Osteoblast (primary cell): ENCODE measurements at regions not wholly inside any gene's neighbourhood (a gene's known extent, or its start where the extent isn't known, plus 50 kb on each side); places are given as distances from the start of the nearest gene placed in this dataset.
"Not testable (repeated sequence)": the region's sequence is repeated elsewhere in the genome, so short reads cannot be mapped to it uniquely, and the experiment has no call there.

ENCODE experiments used
- DNase-seq: peaks from one replicate; pipeline ENCODE4 v3.0.0; 2011; ENCODE audit warnings: low spot score, mixed read lengths; ENCODE audit not compliant: insufficient read length; ENCODE audit errors: missing footprints
- H2AFZ ChIP-seq: 2 replicates; pipeline ENCODE4 v1.6.0; 2011; ENCODE audit warnings: mild to moderate bottlenecking, low read length
- H3K27ac ChIP-seq: 2 replicates; pipeline ENCODE4 v1.5.1; 2011; ENCODE audit warnings: mild to moderate bottlenecking, low read depth, low read length, moderate library complexity
- H3K27me3 ChIP-seq: 2 replicates; pipeline ENCODE4 v1.6.0; 2012; ENCODE audit warnings: mild to moderate bottlenecking, control low read depth, inconsistent platforms, low read length, moderate library complexity; ENCODE audit not compliant: insufficient read depth
- H3K36me3 ChIP-seq: 2 replicates; pipeline ENCODE4 v1.5.1; 2011; ENCODE audit warnings: mild to moderate bottlenecking, low read length, control low read depth, moderate library complexity; ENCODE audit not compliant: insufficient read depth
- H3K4me1 ChIP-seq: 2 replicates; pipeline ENCODE4 v1.5.1; 2011; ENCODE audit warnings: mild to moderate bottlenecking, low read length, control low read depth, moderate library complexity; ENCODE audit not compliant: insufficient read depth
- H3K4me2 ChIP-seq: 2 replicates; pipeline ENCODE4 v1.6.0; 2011; ENCODE audit warnings: mild to moderate bottlenecking, low read length; ENCODE audit not compliant: insufficient read depth
- H3K4me3 ChIP-seq: fragments of 200-600 bp; sonication (generic); 3 replicates; pipeline ENCODE4 v1.5.1; 2012; ENCODE audit warnings: mild to moderate bottlenecking, low read length, inconsistent platforms; ENCODE audit not compliant: insufficient read depth
- H3K79me2 ChIP-seq: 2 replicates; pipeline ENCODE4 v1.6.0; 2012; ENCODE audit warnings: mild to moderate bottlenecking, low read length, control low read depth, inconsistent platforms; ENCODE audit not compliant: insufficient read depth
- H3K9me3 ChIP-seq: 2 replicates; pipeline ENCODE4 v1.5.1; 2011; ENCODE audit warnings: low read depth, low read length, control low read depth
- H4K20me1 ChIP-seq: 2 replicates; pipeline ENCODE4 v1.6.0; 2012; ENCODE audit warnings: mild to moderate bottlenecking, low read length, control low read depth; ENCODE audit not compliant: insufficient read depth
- CTCF ChIP-seq: IDR thresholded peaks from 2 replicates; pipeline ENCODE4 v1.5.1; 2011; ENCODE audit warnings: mild to moderate bottlenecking, low read depth, low read length, moderate library complexity; ENCODE audit errors: extremely low read depth

DNA sequence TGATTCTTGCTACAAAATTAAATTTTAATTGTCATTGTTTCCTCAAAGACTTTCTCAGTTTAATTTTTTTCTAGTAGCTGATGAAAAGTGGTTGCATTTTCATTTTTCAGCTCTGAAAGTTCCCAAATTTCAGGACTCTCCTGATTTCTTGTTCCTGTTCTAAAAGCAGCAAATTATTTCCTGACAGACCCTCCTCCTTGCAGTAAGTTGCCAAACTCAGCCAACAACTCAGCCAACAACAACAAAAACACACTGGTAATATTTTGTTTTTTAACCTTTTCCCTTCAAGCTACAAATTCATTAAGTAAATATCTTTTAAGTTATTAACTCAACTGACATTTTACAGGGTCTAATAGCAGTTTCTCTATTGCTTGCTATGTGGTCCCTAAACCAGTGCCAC is 487.8 kb upstream of the NUDT12 start:
- Histone ChIP-seq H3K79me2 (no peaks in the 10 kb centered on the region), H4K20me1 (no peaks in the 10 kb centered on the region), H3K4me1 (no peaks in the 10 kb centered on the region), H3K27ac (no peak overlapping the region), H3K36me3 (no peaks in the 10 kb centered on the region), H3K4me2 (no peak overlapping the region), H2AFZ (no peak overlapping the region), H3K27me3 (no peaks in the 10 kb centered on the region), H3K4me3 (no peak overlapping the region), H3K9me3 (no peaks in the 10 kb centered on the region)
- DNase-seq = no peak
- no peak for TF ChIP-seq CTCF

GRCh38 chr5:104049752-104050151 is 487.2 kb upstream of the NUDT12 start:
- Histone ChIP-seq H3K4me2 (no peak overlapping the region), H4K20me1 (no peaks in the 10 kb centered on the region), H3K36me3 (no peaks in the 10 kb centered on the region), H3K27me3 (no peaks in the 10 kb centered on the region), H3K4me1 (no peaks in the 10 kb centered on the region), H3K4me3 (no peak overlapping the region), H3K79me2 (no peaks in the 10 kb centered on the region), H3K9me3 (no peaks in the 10 kb centered on the region), H2AFZ (no peak overlapping the region), H3K27ac (no peak overlapping the region)
- DNase-seq = no peak
- no peak for TF ChIP-seq CTCF

- no peak for TF ChIP-seq CTCF
- Histone ChIP-seq H2AFZ (no peak overlapping the region), H3K27ac (no peak overlapping the region), H3K27me3 (no peaks in the 10 kb centered on the region), H3K4me2 (no peak overlapping the region), H3K4me1 (no peaks in the 10 kb centered on the region), H3K4me3 (no peak overlapping the region), H4K20me1 (no peaks in the 10 kb centered on the region), H3K36me3 (no peaks in the 10 kb centered on the region), H3K9me3 (no peaks in the 10 kb centered on the region), H3K79me2 (no peaks in the 10 kb centered on the region)
- DNase-seq = no peak
These were observed 485.6 kb upstream of the NUDT12 start for GRCh38 chr5:104048231-104048630.

GRCh38 chr5:104045987-104046386 is 483.4 kb upstream of the NUDT12 start:
- Histone ChIP-seq H3K79me2 (no peaks in the 10 kb centered on the region), H3K27ac (no peak overlapping the region), H4K20me1 (no peaks in the 10 kb centered on the region), H3K27me3 (no peaks in the 10 kb centered on the region), H2AFZ (no peak overlapping the region), H3K36me3 (no peaks in the 10 kb centered on the region), H3K4me2 (no peak overlapping the region), H3K9me3 (no peaks in the 10 kb centered on the region), H3K4me1 (no peaks in the 10 kb centered on the region), H3K4me3 (no peak overlapping the region)
- TF ChIP-seq CTCF = no peak
- DNase-seq = peak; percentile 6

DNA sequence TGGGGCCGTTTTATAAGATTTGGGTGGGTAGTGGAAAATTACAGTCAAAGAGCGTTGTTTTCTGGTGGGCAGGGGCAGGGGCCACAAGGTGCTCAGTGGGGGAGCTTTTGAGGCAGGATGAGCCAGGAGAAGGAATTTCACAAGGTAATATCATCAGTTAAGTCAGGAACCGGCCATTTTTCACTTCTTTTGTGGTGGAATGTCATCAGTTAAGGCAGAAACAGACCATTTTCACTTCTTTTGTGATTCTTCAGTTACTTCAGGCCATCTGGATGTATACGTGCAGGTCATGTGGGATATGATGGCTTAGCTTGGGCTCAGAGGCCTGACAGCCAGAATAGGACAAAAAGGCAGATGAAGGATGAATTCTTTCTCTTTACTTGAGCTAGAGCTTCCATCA is 477.3 kb upstream of the NUDT12 start:
- not testable (repeated sequence) for H3K4me2 ChIP-seq, H3K27me3 ChIP-seq, DNase-seq, H3K4me3 ChIP-seq, H4K20me1 ChIP-seq, H2AFZ ChIP-seq, H3K27ac ChIP-seq, H3K9me3 ChIP-seq, H3K79me2 ChIP-seq, H3K4me1 ChIP-seq, H3K36me3 ChIP-seq

GRCh38 chr5:104037136-104037535 is 474.5 kb upstream of the NUDT12 start:
- not testable (repeated sequence) for H3K36me3 ChIP-seq, H2AFZ ChIP-seq, H3K79me2 ChIP-seq

More at GRCh38 chr5:104037136-104037535, 474.5 kb upstream of the NUDT12 start:
- H3K4me2 ChIP-seq, DNase-seq, H3K27me3 ChIP-seq, H4K20me1 ChIP-seq, H3K27ac ChIP-seq, H3K4me1 ChIP-seq, H3K4me3 ChIP-seq, H3K9me3 ChIP-seq: not testable (repeated sequence)
